Testis (tissue), 2 donors: ENCODE measurements at regions not wholly inside any gene's neighbourhood (a gene's known extent, or its start where the extent isn't known, plus 50 kb on each side); places are given as distances from the start of the nearest gene placed in this dataset.

Experiments
- DNase-seq: peaks from one replicate; pipeline ENCODE4 v3.0.0-alpha.2; 2019
- H3K27ac ChIP-seq, 2 donors: fragments of 200-600 bp; sonication (generic); one replicate each; pipeline ENCODE4 v1.5.1; 2019
- H3K27me3 ChIP-seq: fragments of 200-600 bp; sonication (generic); one replicate; pipeline ENCODE4 v1.5.1; 2019
- H3K36me3 ChIP-seq: fragments of 200-600 bp; sonication (generic); one replicate; pipeline ENCODE4 v1.5.1; 2017; ENCODE audit warnings: low read depth; ENCODE audit errors: missing control alignments
- H3K4me1 ChIP-seq: fragments of 200-600 bp; sonication (generic); one replicate; pipeline ENCODE4 v1.5.1; 2019
- H3K4me3 ChIP-seq, 2 donors: fragments of 200-600 bp; sonication (generic); one replicate each; pipeline ENCODE4 v1.5.1; 2017 to 2019
- H3K9me3 ChIP-seq: fragments of 200-600 bp; sonication (generic); one replicate; pipeline ENCODE4 v1.5.1; 2017
- CTCF ChIP-seq, 3 experiments: fragments of 450-650 bp in 2 of 3; fragments of 200-600 bp in 1 of 3; sonication (generic) in 1 of 3; IDR thresholded peaks; one replicate each; pipeline ENCODE4 v1.5.1; 2016 to 2019; ENCODE audit warnings: antibody characterized with exemption in 3 of 3, mild to moderate bottlenecking in 2 of 3, moderate library complexity in 1 of 3
- POLR2A ChIP-seq: fragments of 450-650 bp; IDR thresholded peaks from one replicate; pipeline ENCODE4 v1.6.1; 2017; ENCODE audit warnings: antibody characterized with exemption, mild to moderate bottlenecking, moderate library complexity
- WGBS, 2 donors: methylation state at CpG; one replicate each; pipeline ENCODE4 v1.1.5; 2018; 5-methylcytosine and 5-hydroxymethylcytosine counted together
- intact Hi-C: fragments of 100-400 bp; cut with DNase I; formaldehyde crosslinking; loops from one replicate; pipeline ENCODE4 v1.15.1; 2023; ENCODE audit warnings: low total_unique reads

- intact Hi-C loops, result loop anchor here (5.0 kb wide), 1 partner anchor 228 kb away; no protein-coding TSS in a partner anchor
- H3K36me3 ChIP-seq, result no peaks in the 10 kb centered on the region
- no peak for DNase-seq
- H3K9me3 ChIP-seq, result no peaks in the 10 kb centered on the region
- 95 to 97% methylated on average over 3 to 8 of the region's 8 CpGs for WGBS, 2 donors
- TF ChIP-seq POLR2A (no peak), CTCF (IDR thresholded peaks at IDR 0.05) (no peak)
- no peaks in the 10 kb centered on the region for H3K4me1 ChIP-seq
- H3K4me3 ChIP-seq, result no peak overlapping the region
- no peaks in the 10 kb centered on the region for H3K27me3 ChIP-seq
- H3K27ac ChIP-seq, result no peak overlapping the region
These were observed 137.2 kb downstream of the MTX3 start for GRCh38 chr5:79853676-79854418.

- intact Hi-C loops, result loop anchor here (5.0 kb wide), 1 partner anchor 229 kb away; no protein-coding TSS in a partner anchor
- no peak for DNase-seq
- H3K27ac ChIP-seq, result no peak overlapping the region
- H3K36me3 ChIP-seq, result no peaks in the 10 kb centered on the region
- no peaks in the 10 kb centered on the region for H3K27me3 ChIP-seq
- H3K4me1 ChIP-seq, result no peaks in the 10 kb centered on the region
- WGBS, 2 donors, result 94 to 96% methylated on average over 3 of the region's 3 CpGs
- no peaks in the 10 kb centered on the region for H3K9me3 ChIP-seq
- TF ChIP-seq CTCF (IDR thresholded peaks at IDR 0.05), result no peak
- H3K4me3 ChIP-seq, result no peak overlapping the region
These were observed 138.0 kb downstream of the MTX3 start for GRCh38 chr5:79853028-79853427.

- Histone ChIP-seq H3K27me3 (no peaks in the 10 kb centered on the region), H3K4me3 (no peak overlapping the region), H3K27ac (no peak overlapping the region), H3K4me1 (no peaks in the 10 kb centered on the region), H3K9me3 (no peaks in the 10 kb centered on the region), H3K36me3 (no peaks in the 10 kb centered on the region)
- TF ChIP-seq CTCF (IDR thresholded peaks at IDR 0.05), result no peak
- no peak for TF ChIP-seq POLR2A
- no peak for DNase-seq
- 74 to 84% methylated on average over 7 of the region's 7 CpGs for WGBS, 2 donors
- intact Hi-C loops, result loop anchor here (5.0 kb wide), 1 partner anchor 231 kb away; no protein-coding TSS in a partner anchor
These were observed 139.6 kb downstream of the MTX3 start for GRCh38 chr5:79851391-79851863.

- intact Hi-C loops, result loop anchor here (5.0 kb wide), 1 partner anchor 231 kb away; no protein-coding TSS in a partner anchor
- Histone ChIP-seq H3K27ac (no peak overlapping the region), H3K36me3 (no peaks in the 10 kb centered on the region), H3K9me3 (no peaks in the 10 kb centered on the region), H3K4me3 (no peak overlapping the region), H3K4me1 (no peaks in the 10 kb centered on the region), H3K27me3 (no peaks in the 10 kb centered on the region)
- no peak for DNase-seq
- 74 to 88% methylated on average over 5 of the region's 5 CpGs for WGBS, 2 donors
- no peak for TF ChIP-seq POLR2A
- TF ChIP-seq CTCF (IDR thresholded peaks at IDR 0.05), result no peak
These were observed 140.1 kb downstream of the MTX3 start for GRCh38 chr5:79850941-79851340.
